SKM-1 treated with dmso at 0.1 percent for 144 hours (cell line): ENCODE measurements at regions not wholly inside any gene's neighbourhood (a gene's known extent, or its start where the extent isn't known, plus 50 kb on each side); places are given as distances from the start of the nearest gene placed in this dataset.
"Not testable (repeated sequence)": the region's sequence is repeated elsewhere in the genome, so short reads cannot be mapped to it uniquely, and the experiment has no call there.

Source experiments
- DNase-seq: peaks from one replicate; lab custom pipeline; 2025; ENCODE audit not compliant: unreplicated experiment; lab: John Stamatoyannopoulos, UW

DNA sequence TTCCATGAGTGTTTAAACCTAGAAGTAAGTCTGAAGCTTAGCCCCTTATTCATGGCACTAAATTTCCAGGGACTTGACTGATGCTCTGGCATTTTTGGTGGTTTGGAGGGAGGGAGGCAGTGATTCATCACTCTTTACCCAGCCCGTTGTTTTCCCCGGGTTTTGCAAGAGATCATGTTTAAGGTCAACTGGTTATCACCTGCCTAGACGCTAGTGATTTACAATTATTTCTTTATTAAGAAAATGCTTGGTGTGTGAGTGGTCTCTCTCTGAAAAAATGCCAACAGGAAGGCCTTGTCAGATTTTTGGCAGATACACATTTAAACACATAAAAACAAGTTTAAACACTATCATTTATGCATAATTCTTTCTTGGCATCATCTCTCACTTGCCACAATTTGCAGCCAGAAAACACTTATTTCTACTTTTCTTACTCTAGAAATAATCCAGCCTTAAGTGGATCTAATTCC is 737.9 kb upstream of the ZNF608 start:
- DNase-seq = no peak

DNA sequence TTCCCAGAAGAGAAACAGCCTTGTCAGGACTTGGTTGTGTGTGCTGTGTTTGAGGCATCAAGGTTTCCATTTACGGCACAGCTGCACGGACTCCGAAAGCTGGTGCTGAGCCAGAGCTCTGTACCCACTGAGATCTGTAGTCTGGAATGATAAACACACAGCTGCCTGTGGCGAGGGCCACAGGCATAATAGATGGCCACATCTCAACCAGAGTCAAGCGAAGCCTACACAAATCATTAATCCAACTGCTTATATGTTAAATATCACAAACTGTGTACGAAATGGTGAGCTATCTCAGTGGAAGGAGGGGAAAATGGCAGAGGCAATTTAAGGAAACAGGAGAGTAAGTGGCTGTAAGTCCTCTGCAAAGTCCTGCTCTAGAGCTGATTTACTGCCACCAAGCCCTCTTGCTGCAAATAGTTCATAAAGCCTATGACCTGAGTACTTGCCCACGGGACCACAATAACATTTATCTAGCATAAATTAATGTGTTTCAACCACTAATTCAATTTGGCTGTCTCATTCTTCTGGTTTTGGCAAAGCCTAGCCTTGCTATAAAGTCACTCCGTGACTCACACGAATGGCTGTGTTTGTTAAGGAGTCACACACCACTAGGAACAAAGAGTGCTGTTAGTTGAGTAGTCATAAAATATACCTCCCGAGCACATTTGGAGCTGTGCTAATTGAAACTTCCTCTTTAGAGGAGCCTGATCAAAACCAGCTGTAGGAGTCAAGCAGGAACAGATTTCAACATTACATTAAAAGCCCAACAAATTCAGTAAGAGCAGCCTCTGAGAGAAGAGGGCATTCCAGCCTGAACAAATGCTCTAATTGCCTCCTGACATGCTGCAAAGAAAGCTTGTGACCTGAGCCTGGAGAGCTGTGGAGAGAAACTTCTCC is 738.6 kb upstream of the ZNF608 start:
- peak; percentile 64 for DNase-seq

DNA sequence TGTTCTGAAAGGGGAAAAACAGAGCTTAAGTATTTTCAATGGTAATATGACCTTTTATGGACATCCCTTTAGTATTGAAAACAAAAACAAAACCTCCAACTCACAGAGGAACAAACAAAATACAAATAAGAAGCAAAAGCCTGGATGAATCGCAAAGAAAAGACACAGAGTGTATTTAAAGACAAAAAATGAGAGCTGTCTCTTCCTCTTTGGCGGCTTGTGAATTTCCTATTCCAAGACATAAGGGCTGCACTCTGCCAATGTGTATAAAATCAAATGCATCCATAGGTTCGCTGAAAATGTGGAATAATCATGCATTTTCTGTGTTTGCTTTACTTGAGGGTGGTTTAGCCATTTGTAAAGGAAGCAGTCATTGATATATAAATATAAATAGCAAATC is 739.3 kb upstream of the ZNF608 start:
- no peak for DNase-seq

DNA sequence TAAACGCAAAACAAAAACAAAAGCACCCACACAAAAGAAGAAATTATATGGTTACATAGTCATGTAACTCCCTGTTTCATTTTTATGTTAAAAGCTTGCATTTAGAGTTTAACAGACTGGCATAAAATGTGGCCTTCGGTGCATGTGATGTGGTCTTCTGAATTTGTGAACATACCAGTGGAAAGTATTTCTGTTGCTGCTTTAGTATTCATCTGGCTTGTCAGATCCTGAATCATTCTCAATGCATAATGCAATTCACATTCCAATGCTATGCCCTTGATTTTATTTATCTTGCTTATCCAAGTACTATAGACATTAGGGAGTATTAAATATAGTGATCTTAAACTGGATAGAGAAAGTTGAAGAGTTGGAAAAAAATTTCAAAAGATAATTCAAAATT is 740.2 kb upstream of the ZNF608 start:
- no peak for DNase-seq

DNA sequence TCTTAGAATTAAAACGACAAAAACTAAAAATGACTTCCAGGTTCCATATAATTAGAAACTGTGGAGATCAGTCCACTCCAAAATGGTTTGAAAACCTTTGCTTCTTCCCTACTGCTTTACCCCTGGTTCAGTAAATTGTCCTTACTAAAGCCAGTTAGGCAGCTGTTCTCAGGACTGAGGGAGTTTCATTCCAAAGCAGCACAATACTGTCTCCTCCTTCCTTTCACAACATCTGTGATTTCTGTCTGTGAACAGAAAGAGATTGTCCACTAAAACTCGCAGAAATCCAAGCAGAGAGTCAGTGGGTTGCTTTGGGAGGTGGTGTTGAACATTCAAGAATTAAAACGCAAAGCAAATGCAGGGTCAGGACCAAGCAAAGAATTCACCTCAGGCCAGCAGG is 740.8 kb upstream of the ZNF608 start:
- DNase-seq = no peak

DNA sequence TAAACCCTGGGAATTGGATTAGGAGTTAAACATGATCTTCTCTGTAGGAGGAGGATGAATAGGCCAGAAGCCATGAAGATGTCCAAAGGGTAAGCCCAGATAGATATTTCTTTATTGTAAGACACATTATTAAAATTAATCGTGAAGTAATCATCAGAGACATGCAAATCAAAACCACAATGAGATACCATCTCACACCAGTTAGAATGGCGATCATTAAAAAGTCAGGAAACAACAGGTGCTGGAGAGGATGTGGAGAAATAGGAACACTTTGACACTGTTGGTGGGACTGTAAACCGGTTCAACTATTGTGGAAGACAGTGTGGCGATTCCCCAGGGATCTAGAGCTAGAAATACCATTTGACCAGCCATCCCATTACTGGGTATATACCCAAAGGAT is 741.2 kb upstream of the ZNF608 start:
- not testable (repeated sequence) for DNase-seq

DNA sequence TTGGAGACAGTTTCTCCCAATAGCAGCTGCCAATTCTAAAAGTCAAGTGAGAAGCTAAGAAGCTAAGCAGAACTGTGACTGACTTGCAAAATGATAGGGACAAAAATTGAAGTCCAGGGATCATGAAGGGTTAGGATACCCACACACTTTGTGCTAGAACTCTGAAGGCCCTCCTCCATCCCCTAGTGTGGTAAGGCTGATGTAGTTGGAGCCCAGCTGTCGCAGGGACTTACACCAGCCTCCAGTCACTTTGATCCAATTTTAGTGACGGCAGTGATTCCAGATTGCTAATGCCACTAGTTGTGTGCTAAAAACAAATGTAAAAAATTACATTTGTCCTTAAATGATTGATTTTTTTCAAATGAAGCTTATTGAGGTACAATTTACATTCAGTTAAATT is 742.7 kb upstream of the ZNF608 start:
- no peak for DNase-seq

DNA sequence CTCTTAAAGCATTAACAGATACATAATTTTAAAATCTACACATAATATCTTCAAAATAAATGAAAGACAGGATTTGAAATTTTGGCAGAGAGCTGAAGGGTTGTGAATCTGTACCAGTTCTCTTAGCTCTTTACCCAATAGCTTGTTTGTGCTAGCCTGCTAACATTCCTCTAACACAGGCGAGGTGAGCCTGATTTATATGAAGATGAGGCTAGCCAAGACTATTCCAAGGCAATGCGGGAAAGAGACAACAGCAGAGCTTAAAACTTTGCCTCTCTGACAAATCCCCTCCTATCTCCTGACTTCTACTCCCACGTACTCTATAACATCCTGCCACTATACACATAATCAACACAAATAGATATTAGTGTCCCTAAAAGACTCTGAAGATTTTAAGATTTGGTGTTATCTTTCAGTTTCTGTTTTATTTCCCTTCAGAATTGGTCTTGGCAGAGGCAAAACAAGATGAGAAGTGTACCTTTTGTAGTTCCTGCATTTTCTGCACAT is 745.6 kb upstream of the ZNF608 start:
- no peak for DNase-seq

DNA sequence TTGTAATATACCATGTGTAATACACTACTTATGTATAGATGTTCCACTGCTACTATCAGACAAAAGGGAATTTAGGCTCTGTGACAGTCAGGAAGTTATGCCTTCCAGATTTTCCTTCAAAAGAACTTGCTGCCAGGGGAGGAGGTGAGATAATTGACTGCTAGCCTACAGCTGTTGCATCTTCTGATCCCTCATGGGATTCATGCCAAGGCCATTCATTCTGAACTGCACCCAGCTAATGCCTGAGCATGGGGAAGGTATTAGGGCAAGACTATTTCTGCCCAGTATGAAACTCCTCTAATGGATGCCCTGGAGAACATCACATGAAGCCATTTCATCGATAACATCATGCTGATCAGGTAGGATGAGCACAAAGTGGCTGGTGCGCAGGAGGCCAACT is 746.5 kb upstream of the ZNF608 start:
- no peak for DNase-seq

DNA sequence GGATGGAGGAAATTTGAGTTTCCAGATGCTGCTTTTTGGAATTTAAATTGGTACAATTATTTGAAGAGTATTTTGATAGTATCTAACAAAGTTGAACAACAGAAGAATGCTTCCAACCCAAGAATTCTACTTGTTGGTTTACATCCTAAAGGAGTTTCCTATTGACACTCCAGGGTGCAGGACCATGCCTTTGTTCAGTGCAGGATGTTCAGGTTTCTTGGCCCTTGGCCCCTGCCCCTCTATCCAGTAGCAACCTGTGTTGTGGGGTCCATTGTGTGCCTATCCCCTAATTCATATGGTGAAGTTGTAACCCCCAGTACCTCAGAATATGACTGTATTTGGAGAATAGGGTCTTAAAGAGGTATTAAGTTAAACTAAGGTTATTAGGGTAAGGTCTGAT is 750.0 kb upstream of the ZNF608 start:
- no peak for DNase-seq

DNA sequence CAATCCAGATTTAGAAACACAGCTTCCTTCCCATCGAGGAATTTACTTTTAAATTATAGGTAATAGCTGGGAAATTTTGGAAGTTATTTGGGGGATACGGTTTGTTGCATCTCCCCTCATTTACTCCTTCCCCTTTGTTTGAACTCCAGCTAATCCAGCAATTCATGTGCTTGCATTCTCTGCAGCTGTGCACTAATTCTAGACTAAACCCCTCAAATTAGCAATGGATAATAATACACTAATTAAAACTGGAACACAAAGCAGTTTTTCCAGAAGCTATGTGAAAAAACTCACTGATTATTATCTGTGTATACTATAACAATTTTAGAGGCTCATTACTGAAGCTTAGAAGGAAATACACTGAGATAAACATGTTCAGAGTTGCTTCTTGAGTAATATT is 751.2 kb upstream of the ZNF608 start:
- DNase-seq = no peak

DNA sequence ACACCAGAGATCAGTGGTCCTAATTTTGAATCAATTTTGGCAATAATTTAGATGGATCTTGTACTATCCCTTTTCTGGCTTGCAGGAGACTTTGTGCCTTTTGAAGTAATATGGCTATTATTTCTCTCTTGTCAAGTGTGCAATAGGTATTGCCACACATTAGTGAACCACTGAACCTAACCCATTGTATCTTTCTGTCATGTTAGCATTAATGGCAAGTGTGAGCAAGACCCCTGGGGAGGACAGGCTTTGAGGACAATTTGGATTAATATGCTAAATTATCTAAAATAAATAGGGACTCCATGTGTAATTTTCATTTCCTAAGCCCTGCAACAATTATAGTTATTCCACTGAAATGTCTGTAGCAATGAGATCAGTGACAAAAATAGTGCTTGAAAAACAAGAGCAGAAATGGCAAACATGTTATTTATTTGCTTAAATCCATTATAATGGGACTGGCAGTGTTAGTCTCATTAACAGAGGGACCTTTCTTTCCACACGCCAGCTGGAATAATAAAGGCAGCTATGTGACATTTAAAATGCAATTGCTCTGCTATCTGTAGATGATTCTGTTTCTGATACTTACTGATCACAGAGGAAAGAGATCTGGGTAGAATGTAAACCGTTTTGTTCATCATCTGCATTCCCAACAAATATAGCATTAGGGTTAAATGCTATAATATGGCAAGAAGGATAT is 753.3 kb upstream of the ZNF608 start:
- no peak for DNase-seq

DNA sequence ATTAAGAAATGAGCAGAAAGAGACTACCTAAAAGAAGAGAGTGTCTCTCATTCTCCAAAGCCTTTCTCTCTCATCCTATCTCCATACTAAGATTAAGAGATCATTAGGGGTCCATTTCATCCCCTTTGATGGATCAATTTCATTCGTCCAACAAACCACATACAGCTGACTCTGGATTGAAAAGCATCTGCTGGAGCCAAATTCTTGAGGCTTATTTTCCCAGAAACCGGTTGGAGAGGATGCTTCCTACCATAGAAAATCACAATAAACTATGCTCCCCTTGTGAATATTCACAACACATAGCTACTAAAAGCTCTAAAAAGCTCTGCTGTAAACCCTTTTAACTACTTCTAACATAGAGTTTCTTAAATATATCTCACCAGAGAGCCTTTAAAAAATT is 755.0 kb upstream of the ZNF608 start:
- DNase-seq = no peak

DNA sequence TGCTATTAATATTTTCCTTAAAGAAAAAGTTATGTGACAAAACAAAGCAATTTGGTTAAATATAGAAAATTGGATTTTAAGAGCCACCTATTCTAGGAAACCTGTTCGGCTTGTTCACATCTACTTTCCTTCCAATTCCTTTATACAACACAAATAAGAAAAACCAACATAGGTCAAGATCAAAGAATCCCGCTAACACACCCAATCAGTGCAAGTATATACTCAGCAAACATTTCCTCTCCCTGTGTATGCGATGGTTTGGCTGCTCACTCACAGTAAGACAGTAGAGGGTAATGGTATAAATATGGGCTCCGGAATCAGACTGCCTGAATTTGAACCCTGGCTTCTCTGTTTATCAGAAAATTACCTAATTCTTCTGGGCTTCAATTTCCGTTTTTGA is 757.5 kb upstream of the ZNF608 start:
- no peak for DNase-seq

DNA sequence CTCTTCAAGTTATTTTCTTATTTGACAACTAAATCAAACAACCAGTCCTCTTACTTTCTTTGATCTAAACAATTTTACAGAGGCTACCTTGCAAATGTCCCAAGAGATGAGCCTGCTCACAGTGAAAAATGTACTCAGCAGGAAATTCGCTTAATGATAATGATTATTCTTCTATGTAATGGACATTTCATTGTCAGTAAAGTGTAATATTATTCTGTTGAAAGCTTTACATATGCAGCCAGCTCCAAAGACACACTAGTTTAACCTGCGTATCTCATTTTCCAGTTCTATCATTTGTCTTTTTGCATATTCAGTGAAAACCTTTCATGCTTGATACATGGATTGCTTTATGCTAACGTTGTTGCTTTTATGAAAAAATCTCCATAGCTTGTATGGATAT is 758.7 kb upstream of the ZNF608 start:
- no peak for DNase-seq

DNA sequence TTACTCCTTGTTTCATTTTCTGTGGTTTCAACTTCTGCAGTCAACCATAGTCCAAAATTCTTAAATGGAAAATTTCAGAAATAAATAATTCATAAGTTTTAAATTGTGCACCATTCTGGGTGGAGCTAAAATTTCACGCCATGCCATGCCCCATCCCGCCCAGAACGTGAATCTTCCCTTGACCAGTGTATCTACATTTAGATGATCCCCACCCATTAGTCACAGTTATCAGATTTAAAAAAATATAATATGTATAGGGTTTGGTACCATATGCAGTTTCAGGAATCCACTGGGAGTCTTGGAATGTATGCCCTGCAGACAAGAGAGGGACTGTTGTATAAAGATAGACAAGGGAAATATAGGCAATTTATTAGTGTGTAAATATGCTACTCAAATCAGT is 759.7 kb upstream of the ZNF608 start:
- no peak for DNase-seq

DNA sequence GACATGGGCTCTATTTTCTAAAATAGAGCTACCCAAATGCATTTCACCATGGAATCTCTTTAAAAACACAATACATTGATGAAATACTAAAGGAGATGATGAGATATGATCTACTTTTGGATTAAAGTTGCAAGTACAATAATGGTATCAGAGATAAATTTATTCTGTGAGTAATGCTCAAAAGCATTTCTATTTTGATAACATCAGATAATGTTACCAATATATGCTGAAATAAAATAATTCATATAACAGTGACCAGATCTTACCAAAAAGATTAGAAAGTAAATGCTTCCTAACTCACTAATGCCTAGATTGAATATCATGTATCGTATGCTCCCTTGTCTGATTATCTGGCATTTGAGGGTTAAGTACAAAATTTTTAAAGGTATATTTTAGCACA is 761.8 kb upstream of the ZNF608 start:
- DNase-seq = no peak

DNA sequence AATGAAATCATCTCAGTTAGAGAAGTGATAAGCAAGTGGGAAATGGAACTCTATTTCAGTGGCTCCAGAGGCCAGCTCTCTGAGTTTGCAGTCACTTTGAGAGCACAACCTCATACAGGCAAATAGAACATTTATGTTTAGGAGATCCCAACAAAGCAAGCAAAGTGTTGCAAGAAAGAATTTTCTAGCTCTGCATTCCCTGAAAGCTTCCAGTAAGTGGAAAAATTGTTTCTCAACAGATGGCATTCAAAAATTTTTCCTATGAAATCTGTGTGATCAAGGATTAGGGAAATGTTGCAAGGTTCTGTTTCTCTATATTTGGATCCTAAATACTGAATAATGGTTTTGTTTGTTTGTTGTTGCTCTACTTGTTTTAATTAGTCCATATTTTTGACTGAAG is 764.2 kb upstream of the ZNF608 start:
- DNase-seq = no peak

DNA sequence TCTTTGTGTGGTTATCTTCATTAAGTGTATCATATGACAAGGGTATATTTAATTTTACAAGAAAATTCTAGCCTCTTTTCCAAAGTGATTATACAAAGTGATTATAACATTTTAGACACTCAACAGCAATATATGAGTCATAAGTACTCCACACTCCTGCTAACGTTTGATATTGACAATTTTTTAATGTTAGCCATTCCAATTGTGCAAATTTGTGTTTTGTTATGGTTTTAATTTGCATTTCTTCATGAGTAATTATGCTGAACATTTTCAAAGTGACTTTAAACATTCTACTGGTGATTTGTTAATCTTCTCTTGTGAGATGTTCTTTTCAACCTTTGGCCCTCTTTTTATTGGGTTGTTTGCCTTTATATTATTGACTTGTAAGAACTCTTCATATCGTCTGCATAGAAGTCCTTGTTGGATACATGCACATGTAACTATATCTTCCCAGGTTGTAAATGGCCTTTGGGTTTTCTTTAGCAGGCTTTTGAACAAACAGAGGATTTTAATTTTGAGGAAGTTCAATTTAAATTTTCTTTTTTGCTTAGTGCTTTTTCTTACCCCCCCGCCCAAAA is 771.6 kb upstream of the ZNF608 start:
- DNase-seq = no peak

DNA sequence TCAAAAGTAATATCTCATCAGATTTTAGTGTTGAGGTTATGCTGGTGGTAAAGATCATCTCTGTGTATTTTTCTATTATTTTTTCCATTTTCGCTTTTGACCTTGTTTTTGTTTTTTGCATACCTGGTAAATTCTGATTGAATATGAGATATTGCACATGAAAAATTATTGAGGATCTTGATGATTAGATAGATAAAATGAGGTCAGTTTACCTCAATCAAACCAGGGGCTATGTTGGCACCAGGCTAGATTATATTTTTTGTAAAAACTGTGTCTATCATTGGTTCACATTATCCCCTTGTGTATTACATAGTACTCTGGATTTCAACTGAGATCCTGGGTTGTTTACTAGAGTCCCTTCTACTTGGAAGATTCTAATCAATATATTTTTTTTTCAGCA is 774.9 kb upstream of the ZNF608 start:
- no peak for DNase-seq

DNA sequence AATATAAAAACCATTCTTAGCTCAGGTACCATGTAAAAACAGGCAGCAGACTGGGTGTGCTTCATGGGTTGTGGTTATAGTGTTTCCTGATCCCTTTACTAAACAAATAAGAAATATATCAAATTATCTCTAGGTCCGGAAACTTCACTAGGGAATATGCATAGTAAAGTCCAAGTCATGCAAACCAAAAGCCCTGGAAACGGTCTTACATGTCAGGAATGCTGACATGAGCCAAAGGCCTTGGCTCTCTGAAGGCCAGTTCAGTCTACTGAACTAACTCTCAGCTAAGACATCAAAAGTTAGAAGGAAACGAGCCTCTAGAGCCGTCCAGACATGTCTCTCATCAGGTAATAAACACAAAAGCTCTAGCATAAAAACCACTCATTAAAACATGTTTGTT is 778.9 kb upstream of the ZNF608 start:
- no peak for DNase-seq

DNA sequence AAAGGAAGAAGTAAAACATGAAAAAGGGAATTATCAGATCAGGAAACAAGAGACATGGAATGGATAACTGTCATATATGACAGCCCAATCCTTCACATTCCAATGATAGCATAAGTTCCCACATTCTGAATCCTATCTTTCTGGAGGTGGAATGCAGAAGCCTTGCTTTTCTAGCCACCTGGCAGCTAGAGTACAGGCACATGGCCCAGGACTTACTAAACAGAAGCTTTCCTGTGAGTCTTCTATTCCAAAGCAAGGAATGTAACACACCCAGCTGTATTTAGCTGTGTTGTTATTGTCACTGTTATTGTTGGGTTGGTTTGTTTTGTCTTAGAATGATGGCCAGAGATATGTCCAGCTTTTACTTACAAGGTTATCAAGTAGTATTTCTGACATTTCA is 780.5 kb upstream of the ZNF608 start:
- DNase-seq = no peak
